Progenitor cell of endocrine pancreas (in vitro differentiated cells): ENCODE measurements at regions not wholly inside any gene's neighbourhood (a gene's known extent, or its start where the extent isn't known, plus 50 kb on each side); places are given as distances from the start of the nearest gene placed in this dataset.

Experiments
- DNase-seq: peaks from one replicate; pipeline ENCODE4 v3.0.0; 2021; ENCODE audit warnings: low spot score; ENCODE audit not compliant: unreplicated experiment
- H3K27ac Mint-ChIP-seq: 2 replicates; pipeline ENCODE4 v1.8.0; 2021; ENCODE audit warnings: mild to moderate bottlenecking, moderate library complexity, mixed read lengths
- H3K27me3 Mint-ChIP-seq: 2 replicates; pipeline ENCODE4 v1.8.0; 2021; ENCODE audit warnings: mixed read lengths
- H3K36me3 Mint-ChIP-seq: 2 replicates; pipeline ENCODE4 v1.8.0; 2022; ENCODE audit warnings: mixed read lengths; ENCODE audit not compliant: insufficient read depth
- H3K4me1 Mint-ChIP-seq: 2 replicates; pipeline ENCODE4 v1.8.0; 2021; ENCODE audit warnings: low read depth, mixed read lengths
- H3K4me3 Mint-ChIP-seq: 2 replicates; pipeline ENCODE4 v1.8.0; 2021; ENCODE audit warnings: low read depth, mild to moderate bottlenecking, moderate library complexity, mixed read lengths
- H3K9me3 Mint-ChIP-seq: 2 replicates; pipeline ENCODE4 v1.8.0; 2021; ENCODE audit warnings: low read depth, mixed read lengths
- TF ChIP-seq, protein P1 (sequence below): fragments of 200-600 bp; sonication (generic); IDR thresholded peaks from one replicate; pipeline ENCODE4 v1.5.0; 2021; ENCODE audit warnings: antibody characterized with exemption, mild to moderate bottlenecking; ENCODE audit not compliant: unreplicated experiment

DNA sequence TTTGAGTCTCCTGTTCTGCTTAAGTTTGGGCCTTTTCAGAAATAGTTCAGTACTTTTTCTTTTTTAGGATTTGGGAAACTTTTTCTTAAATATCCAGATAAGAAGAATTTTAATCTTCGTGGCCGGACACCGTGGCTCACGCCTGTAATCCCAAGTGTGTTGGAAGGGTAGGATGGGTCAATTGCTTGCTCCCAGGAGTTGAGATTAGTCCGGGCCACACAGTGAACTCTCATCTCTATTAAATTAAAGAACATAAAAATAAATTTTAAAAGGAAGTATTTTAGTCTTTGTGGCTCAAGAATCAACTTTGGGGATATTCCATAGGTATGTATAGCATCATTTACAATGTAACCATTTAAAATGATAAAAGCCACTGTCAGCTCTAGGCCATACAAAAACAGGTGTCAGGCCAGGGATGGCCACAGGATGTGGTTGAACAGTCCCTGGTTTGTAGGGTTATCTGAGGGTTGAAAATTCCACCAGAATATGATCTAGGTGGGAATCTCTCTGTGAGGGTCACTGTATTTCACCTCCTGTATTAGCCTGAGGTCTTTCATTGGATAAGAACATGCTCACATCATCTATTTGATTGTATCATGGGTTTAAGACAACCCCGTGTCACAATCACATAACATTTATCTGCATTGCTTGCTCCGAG, 115.6 kb downstream of the GGTLC2 start:
- no peak for DNase-seq
- Mint-ChIP-seq H3K4me1 (no peaks in the 10 kb centered on the region), H3K9me3 (no peaks in the 10 kb centered on the region), H3K27ac (no peak overlapping the region), H3K4me3 (no peak overlapping the region), H3K27me3 (peaks cover 26% of the 10 kb centered on the region), H3K36me3 (no peaks in the 10 kb centered on the region)
- TF ChIP-seq, protein P1, sequence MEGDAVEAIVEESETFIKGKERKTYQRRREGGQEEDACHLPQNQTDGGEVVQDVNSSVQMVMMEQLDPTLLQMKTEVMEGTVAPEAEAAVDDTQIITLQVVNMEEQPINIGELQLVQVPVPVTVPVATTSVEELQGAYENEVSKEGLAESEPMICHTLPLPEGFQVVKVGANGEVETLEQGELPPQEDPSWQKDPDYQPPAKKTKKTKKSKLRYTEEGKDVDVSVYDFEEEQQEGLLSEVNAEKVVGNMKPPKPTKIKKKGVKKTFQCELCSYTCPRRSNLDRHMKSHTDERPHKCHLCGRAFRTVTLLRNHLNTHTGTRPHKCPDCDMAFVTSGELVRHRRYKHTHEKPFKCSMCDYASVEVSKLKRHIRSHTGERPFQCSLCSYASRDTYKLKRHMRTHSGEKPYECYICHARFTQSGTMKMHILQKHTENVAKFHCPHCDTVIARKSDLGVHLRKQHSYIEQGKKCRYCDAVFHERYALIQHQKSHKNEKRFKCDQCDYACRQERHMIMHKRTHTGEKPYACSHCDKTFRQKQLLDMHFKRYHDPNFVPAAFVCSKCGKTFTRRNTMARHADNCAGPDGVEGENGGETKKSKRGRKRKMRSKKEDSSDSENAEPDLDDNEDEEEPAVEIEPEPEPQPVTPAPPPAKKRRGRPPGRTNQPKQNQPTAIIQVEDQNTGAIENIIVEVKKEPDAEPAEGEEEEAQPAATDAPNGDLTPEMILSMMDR: no peak

DNA sequence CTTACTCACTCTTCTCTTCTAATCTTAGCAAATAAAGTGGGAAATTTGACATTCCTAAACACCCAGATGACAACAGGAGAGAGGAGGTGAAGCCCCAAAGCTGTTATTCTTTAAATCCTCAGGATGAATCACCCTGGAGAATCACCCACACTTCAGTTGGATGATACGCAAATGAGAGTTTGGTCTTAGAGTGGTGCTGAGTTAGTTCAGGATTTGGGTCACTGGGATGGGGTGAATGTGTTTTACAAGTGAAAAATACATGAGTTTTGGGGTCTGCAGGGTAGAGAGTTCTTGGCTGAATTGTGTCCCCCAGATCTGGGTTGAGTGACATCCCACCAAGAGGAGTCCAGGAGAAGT, 117.2 kb downstream of the GGTLC2 start:
- DNase-seq: no peak
- no peak overlapping the region for H3K27ac Mint-ChIP-seq
- H3K4me1 Mint-ChIP-seq: no peaks in the 10 kb centered on the region
- H3K9me3 Mint-ChIP-seq: no peaks in the 10 kb centered on the region
- no peaks in the 10 kb centered on the region for H3K36me3 Mint-ChIP-seq
- H3K4me3 Mint-ChIP-seq: no peak overlapping the region
- TF ChIP-seq, protein P1: no peak
- H3K27me3 Mint-ChIP-seq: peaks cover 18% of the 10 kb centered on the region

DNA sequence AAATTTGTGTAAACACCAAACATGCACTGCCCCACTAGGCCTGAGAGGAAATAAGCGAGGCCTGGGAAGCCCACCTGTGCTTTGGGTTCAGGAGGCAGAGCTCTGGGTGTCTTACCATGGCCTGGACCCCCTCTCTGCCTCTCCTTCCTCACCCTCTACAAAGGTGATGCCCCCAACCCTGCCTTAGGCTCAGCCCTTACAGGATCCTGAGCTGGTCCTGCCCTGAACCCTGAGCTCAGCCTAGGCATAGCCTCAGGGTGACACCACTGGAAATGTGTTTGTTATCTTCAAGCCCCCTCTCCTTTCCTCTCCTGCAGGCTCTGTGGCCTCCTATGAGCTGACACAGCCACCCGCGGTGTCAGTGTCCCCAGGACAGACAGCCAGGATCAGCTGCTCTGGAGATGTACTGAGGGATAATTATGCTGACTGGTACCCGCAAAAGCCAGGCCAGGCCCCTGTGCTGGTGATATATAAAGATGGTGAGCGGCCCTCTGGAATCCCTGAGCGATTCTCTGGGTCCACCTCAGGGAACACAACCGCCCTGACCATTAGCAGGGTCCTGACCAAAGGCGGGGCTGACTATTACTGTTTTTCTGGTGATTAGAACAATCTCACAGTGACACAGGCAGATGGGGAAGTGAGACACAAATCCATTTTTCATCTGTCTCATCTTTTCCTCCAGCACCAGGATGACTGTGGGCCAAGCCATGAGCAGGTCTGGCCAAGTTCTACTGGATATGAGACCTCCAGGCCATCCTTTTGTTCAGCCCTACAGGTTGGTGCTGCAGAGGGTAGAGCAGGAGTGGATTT, 117.8 kb downstream of the GGTLC2 start:
- H3K4me3 Mint-ChIP-seq: no peak overlapping the region
- TF ChIP-seq, protein P1: no peak
- H3K27me3 Mint-ChIP-seq: peaks cover 17% of the 10 kb centered on the region
- H3K4me1 Mint-ChIP-seq: no peaks in the 10 kb centered on the region
- no peak overlapping the region for H3K27ac Mint-ChIP-seq
- no peaks in the 10 kb centered on the region for H3K36me3 Mint-ChIP-seq
- no peak for DNase-seq
- no peaks in the 10 kb centered on the region for H3K9me3 Mint-ChIP-seq

DNA sequence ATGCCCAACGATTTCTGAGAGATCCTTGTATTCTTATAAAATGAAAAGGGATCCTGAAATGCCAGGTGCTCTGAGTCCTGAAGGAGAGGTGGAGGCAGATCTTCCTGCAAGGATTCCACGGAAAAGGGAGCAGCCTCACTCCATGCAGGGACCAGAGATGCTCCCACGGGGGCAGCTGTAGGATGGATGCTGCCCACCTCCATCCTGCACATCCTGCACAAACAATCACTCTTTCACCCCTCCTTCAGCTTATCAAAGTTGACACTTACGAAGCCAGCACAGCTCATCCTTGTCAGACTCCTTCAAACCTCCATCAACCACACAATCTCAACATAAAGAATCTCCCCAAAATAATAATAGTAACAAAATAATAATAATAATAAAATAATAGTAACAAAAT, 119.1 kb downstream of the GGTLC2 start:
- Mint-ChIP-seq H3K4me3 (no peak overlapping the region), H3K9me3 (no peaks in the 10 kb centered on the region), H3K27ac (no peak overlapping the region), H3K27me3 (peaks cover 29% of the 10 kb centered on the region), H3K36me3 (no peaks in the 10 kb centered on the region), H3K4me1 (no peaks in the 10 kb centered on the region)
- DNase-seq: no peak
- TF ChIP-seq, protein P1: no peak

DNA sequence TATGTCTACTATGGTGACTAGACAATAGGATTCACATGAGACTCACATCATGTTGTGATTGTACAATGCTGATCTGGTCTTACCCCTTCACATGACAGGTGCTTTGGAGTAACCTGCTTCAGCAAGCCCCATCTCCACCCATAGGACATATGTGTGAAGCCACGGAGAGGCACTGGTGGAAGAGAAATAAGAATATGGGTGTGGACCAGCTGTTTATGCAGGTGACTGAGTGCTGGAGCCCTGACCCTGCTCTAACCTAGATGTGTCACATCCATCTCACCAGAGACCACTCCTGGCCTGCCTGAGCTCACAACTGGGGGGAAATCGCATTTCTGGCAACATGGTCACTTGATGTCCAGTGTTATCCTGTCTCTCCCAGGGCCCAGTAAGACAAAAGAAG, 119.7 kb downstream of the GGTLC2 start:
- TF ChIP-seq, protein P1: no peak
- peaks cover 34% of the 10 kb centered on the region for H3K27me3 Mint-ChIP-seq
- DNase-seq: no peak
- H3K4me3 Mint-ChIP-seq: no peak overlapping the region
- H3K27ac Mint-ChIP-seq: no peak overlapping the region
- H3K4me1 Mint-ChIP-seq: no peaks in the 10 kb centered on the region
- no peaks in the 10 kb centered on the region for H3K36me3 Mint-ChIP-seq
- H3K9me3 Mint-ChIP-seq: no peaks in the 10 kb centered on the region
